ENCODE measurements at regions not wholly inside any gene's neighbourhood (a gene's known extent, or its start where the extent isn't known, plus 50 kb on each side); places are given as distances from the start of the nearest gene placed in this dataset.

DNA sequence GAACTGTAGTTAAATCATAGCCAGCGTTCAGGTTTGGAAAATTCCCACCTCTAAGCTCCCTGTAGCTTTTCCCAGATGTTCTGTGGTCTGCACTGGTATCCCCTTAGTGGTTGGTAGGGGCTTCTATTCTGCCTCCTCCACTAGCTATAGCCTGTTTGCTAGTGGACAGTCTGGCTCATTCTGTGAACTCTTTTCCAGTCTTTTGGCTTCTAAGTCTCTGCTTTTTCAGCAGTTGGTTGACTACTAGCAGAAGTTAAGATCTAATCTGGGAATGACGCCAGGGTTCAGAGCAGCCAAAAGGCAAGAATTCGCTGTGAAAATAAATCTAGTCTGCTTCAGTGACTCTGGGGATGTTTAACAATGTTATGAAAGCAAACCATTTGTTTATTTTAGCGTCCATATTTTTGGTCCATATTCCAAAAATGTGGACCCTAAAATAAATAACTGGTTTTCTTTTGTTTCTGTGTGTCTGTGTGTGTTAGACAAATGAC is 73.7 kb upstream of the WDR72 start:
- H3K9ac ChIP-seq (ENCODE audit: control insufficient read depth, extremely low read depth, insufficient read depth, low read length), result no peak overlapping the region
- no peak overlapping the region for H3K4me3 ChIP-seq (ENCODE audit: control insufficient read depth in 2 of 3, extremely low read depth in 1 of 3, insufficient read depth in 2 of 3, low read depth in 1 of 3, low read length in 3 of 3)
- no peak overlapping the region for H3K27ac ChIP-seq (ENCODE audit: control insufficient read depth, insufficient read depth, low read length)
- H3K36me3 ChIP-seq (ENCODE audit: control insufficient read depth in 2 of 2, extremely low read depth in 1 of 2, insufficient read depth in 2 of 2, low read length in 2 of 2), result no peaks in the 10 kb centered on the region
- H3K9me1 ChIP-seq (ENCODE audit: control insufficient read depth, extremely low read depth, insufficient read depth, low read length), result no peaks in the 10 kb centered on the region
- H3K27me3 ChIP-seq (ENCODE audit: control insufficient read depth, extremely low read depth, insufficient read depth, low read length), result no peaks in the 10 kb centered on the region
- TF ChIP-seq, protein P1, sequence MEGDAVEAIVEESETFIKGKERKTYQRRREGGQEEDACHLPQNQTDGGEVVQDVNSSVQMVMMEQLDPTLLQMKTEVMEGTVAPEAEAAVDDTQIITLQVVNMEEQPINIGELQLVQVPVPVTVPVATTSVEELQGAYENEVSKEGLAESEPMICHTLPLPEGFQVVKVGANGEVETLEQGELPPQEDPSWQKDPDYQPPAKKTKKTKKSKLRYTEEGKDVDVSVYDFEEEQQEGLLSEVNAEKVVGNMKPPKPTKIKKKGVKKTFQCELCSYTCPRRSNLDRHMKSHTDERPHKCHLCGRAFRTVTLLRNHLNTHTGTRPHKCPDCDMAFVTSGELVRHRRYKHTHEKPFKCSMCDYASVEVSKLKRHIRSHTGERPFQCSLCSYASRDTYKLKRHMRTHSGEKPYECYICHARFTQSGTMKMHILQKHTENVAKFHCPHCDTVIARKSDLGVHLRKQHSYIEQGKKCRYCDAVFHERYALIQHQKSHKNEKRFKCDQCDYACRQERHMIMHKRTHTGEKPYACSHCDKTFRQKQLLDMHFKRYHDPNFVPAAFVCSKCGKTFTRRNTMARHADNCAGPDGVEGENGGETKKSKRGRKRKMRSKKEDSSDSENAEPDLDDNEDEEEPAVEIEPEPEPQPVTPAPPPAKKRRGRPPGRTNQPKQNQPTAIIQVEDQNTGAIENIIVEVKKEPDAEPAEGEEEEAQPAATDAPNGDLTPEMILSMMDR (optimal IDR thresholded peaks at IDR 0.05 in 1 of 3, IDR thresholded peaks at IDR 0.05 in 1 of 3, conservative IDR thresholded peaks at IDR 0.05 in 1 of 3; ENCODE audit: extremely low read depth in 1 of 3, insufficient read depth in 2 of 3, low read length in 3 of 3), result no peak
- TF ChIP-seq EZH2 (IDR thresholded peaks at IDR 0.05; ENCODE audit: low read length), result no peak
- H3K79me2 ChIP-seq (ENCODE audit: control insufficient read depth, insufficient read depth, low read length), result no peaks in the 10 kb centered on the region
- H4K20me1 ChIP-seq (ENCODE audit: control insufficient read depth, extremely low read depth, insufficient read depth, low read length), result no peaks in the 10 kb centered on the region
- H2AFZ ChIP-seq (ENCODE audit: control insufficient read depth, low read length), result no peak overlapping the region
- H3K4me1 ChIP-seq (ENCODE audit: control insufficient read depth, extremely low read depth, insufficient read depth, low read length), result no peaks in the 10 kb centered on the region
- H3K9me3 ChIP-seq (ENCODE audit: control insufficient read depth, low read depth, low read length), result no peaks in the 10 kb centered on the region
- dilution Hi-C loops (cut with MboI; ENCODE audit: extremely low pct_ligation_motif_present, low sequenced_read_pairs), result no loop called here
- H3K4me2 ChIP-seq (ENCODE audit: control insufficient read depth, extremely low read depth, insufficient read depth, low read depth, low read length), result no peak overlapping the region
- no peak for DNase-seq (ENCODE audit: low read depth, low spot score)
- no peak for FAIRE-seq

DNA sequence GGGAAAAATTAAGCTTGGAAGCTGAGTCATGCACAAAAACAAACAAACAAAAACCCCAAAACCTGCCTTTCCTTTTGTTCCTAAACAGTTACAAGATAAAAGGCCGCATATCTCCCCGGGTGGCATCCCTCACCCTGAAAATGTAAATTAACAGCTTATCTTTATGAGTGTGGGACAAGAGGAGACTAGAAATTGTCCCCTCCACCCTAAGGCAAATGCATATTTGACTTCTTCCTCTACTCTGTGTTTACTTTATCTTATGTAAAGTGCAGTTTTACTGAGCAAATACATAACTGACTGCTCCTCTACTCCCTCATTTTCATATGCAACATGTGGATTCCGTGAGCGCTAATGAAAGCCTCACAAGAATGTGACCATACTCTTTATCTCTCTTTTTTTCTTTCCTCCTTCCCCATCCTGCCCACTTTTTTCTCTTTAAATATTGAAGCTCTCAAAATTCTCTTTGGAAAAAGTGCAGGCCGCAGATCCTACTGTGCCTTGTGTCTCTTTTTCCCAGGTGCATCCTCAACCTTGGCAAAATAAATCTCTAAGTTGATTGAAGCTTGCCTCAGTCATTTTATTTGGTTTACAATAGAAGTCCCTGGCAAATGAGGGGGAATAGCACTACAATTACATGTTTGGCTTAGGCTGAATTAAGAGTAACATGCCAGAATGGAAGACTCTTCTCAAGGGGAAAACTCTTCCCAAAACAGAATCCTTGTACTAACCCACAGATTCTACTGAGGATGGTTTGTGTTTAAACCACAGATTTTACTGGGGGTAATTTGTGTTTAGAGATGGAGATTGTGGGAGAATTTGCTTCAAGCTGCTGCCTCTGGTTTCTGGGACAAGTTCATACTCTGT is 72.7 kb upstream of the WDR72 start:
- FAIRE-seq, result no peak
- Histone ChIP-seq H3K79me2 (ENCODE audit: control insufficient read depth, insufficient read depth, low read length) (no peaks in the 10 kb centered on the region), H4K20me1 (ENCODE audit: control insufficient read depth, extremely low read depth, insufficient read depth, low read length) (no peaks in the 10 kb centered on the region), H3K27me3 (ENCODE audit: control insufficient read depth, extremely low read depth, insufficient read depth, low read length) (no peaks in the 10 kb centered on the region), H2AFZ (ENCODE audit: control insufficient read depth, low read length) (no peak overlapping the region), H3K4me3 (ENCODE audit: control insufficient read depth in 2 of 3, extremely low read depth in 1 of 3, insufficient read depth in 2 of 3, low read depth in 1 of 3, low read length in 3 of 3) (no peak overlapping the region), H3K4me2 (ENCODE audit: control insufficient read depth, extremely low read depth, insufficient read depth, low read depth, low read length) (no peak overlapping the region), H3K36me3 (ENCODE audit: control insufficient read depth in 2 of 2, extremely low read depth in 1 of 2, insufficient read depth in 2 of 2, low read length in 2 of 2) (no peaks in the 10 kb centered on the region), H3K9me1 (ENCODE audit: control insufficient read depth, extremely low read depth, insufficient read depth, low read length) (no peaks in the 10 kb centered on the region), H3K4me1 (ENCODE audit: control insufficient read depth, extremely low read depth, insufficient read depth, low read length) (no peaks in the 10 kb centered on the region), H3K27ac (ENCODE audit: control insufficient read depth, insufficient read depth, low read length) (no peak overlapping the region), H3K9ac (ENCODE audit: control insufficient read depth, extremely low read depth, insufficient read depth, low read length) (no peak overlapping the region), H3K9me3 (ENCODE audit: control insufficient read depth, low read depth, low read length) (no peaks in the 10 kb centered on the region)
- dilution Hi-C loops (cut with MboI; ENCODE audit: extremely low pct_ligation_motif_present, low sequenced_read_pairs), result no loop called here
- TF ChIP-seq EZH2 (IDR thresholded peaks at IDR 0.05; ENCODE audit: low read length), result no peak
- TF ChIP-seq, protein P1 (optimal IDR thresholded peaks at IDR 0.05 in 1 of 3, IDR thresholded peaks at IDR 0.05 in 1 of 3, conservative IDR thresholded peaks at IDR 0.05 in 1 of 3; ENCODE audit: extremely low read depth in 1 of 3, insufficient read depth in 2 of 3, low read length in 3 of 3), result no peak
- no peak for DNase-seq (ENCODE audit: low read depth, low spot score)
